GM12891 (cell line): ENCODE measurements at regions not wholly inside any gene's neighbourhood (a gene's known extent, or its start where the extent isn't known, plus 50 kb on each side); places are given as distances from the start of the nearest gene placed in this dataset.

Experiments
- DNase-seq: peaks from one replicate; pipeline ENCODE4 v3.0.0; 2011; ENCODE audit warnings: low spot score; ENCODE audit not compliant: insufficient read length
- FAIRE-seq: peaks from 2 replicates; lab custom pipeline; 2011; peaks lifted over from hg19 to GRCh38; lab: Jason Lieb, UNC
- PAX5 ChIP-seq: IDR thresholded peaks from 2 replicates; pipeline ENCODE4 v1.6.1; 2011; ENCODE audit warnings: low read length, moderate library complexity, mild to moderate bottlenecking; ENCODE audit not compliant: insufficient read depth, severe bottlenecking
- POLR2A ChIP-seq: IDR thresholded peaks from 2 replicates; pipeline ENCODE4 v1.6.1; 2011; ENCODE audit warnings: low read depth, low read length, control low read depth
- POLR2AphosphoS5 ChIP-seq: IDR thresholded peaks from 2 replicates; pipeline ENCODE4 v1.6.1; 2011; ENCODE audit warnings: low read depth, low read length, control low read depth
- POU2F2 ChIP-seq: IDR thresholded peaks from 2 replicates; pipeline ENCODE4 v1.6.1; 2011; ENCODE audit warnings: low read depth, mild to moderate bottlenecking, control low read depth, low read length, moderate library complexity
- SPI1 ChIP-seq: IDR thresholded peaks from 2 replicates; pipeline ENCODE4 v1.6.1; 2011; ENCODE audit warnings: low read depth, low read length, control low read depth
- TAF1 ChIP-seq: IDR thresholded peaks from 2 replicates; pipeline ENCODE4 v1.6.1; 2011; ENCODE audit warnings: low read depth, low read length, control low read depth

DNA sequence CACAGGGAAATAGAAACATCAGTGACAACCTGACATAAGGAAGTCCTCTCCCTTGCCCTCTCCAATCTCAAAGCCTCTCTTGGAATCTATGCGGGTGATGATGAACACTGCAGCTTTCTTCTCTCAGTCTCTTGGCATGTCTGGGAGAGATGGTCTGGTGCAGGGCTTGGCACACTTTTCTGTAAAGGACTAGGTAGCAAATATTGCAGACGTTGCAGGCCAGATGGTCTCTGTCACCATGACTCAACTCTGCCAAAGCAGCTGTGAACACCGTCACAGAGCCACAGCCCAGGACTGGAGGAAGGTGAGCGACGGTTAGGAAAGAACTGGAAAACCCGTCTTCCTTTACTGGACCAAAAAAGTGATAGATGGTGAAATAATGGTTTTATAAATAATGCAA is 591.0 kb upstream of the TMEM132C start:
- TF ChIP-seq POLR2AphosphoS5 (no peak), POLR2A (no peak)
- DNase-seq (no peak), FAIRE-seq (no peak)

DNA sequence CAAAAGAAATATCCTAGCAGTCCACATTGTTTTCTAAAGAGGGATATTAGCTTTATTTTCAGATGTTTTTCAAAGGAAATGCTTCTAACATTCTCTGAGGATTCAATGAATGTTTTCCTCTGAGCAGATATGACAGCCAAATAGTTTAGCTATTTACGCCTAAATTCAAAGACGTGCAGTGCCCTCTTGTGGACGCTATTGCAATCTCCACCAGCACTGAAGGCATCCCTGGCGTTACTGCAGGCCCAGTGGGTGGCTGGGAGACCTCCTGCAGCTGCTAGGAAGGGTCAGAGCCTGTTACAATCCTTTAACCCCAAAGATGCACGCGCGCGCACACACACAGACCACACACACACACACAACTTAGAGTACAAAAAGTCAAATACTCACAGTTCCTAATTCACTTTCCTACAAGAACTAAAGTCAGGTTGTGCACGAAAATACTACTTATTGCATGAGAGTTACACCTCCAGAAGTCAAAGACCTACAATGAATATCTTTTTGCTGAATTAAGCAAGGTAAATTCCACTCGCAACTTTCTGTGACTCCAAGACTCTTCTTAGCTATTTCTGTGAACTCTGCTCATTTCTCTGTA is 589.3 kb upstream of the TMEM132C start:
- TF ChIP-seq POLR2AphosphoS5 (no peak), SPI1 (no peak), POU2F2 (no peak), TAF1 (no peak), PAX5 (no peak), POLR2A (no peak)
- DNase-seq (peak; percentile 38), FAIRE-seq (peak; percentile 80)

GRCh38 chr12:127678945-127679344 is 588.0 kb upstream of the TMEM132C start:
- FAIRE-seq: no peak
- no peak for DNase-seq

GRCh38 chr12:127680516-127680915 is 586.5 kb upstream of the TMEM132C start:
- DNase-seq: no peak
- TF ChIP-seq POU2F2 (no peak), POLR2A (no peak), SPI1 (no peak), POLR2AphosphoS5 (no peak), TAF1 (no peak), PAX5 (no peak)
- FAIRE-seq: no peak

More at GRCh38 chr12:127678945-127679344, 588.0 kb upstream of the TMEM132C start:
- TF ChIP-seq POLR2A (no peak), POU2F2 (no peak), TAF1 (no peak), SPI1 (no peak), POLR2AphosphoS5 (no peak), PAX5 (no peak)

GRCh38 chr12:127681151-127681754 is 585.7 kb upstream of the TMEM132C start:
- DNase-seq: no peak
- no peak for TF ChIP-seq POLR2A
- TF ChIP-seq PAX5: no peak
- TF ChIP-seq POLR2AphosphoS5: no peak
- no peak for TF ChIP-seq SPI1
- FAIRE-seq: no peak

- FAIRE-seq (no peak), DNase-seq (no peak)
- no peak for TF ChIP-seq TAF1
- TF ChIP-seq SPI1: no peak
- TF ChIP-seq POU2F2: no peak
- no peak for TF ChIP-seq POLR2A
- TF ChIP-seq PAX5: no peak
- TF ChIP-seq POLR2AphosphoS5: no peak
Observed at GRCh38 chr12:127685491-127685890, 581.5 kb upstream of the TMEM132C start.

GRCh38 chr12:127685931-127686330 is 581.0 kb upstream of the TMEM132C start:
- DNase-seq (no peak), FAIRE-seq (no peak)
- no peak for TF ChIP-seq POU2F2
- no peak for TF ChIP-seq TAF1
- TF ChIP-seq POLR2AphosphoS5: no peak
- TF ChIP-seq POLR2A: no peak
- no peak for TF ChIP-seq SPI1
- TF ChIP-seq PAX5: no peak

- no peak for FAIRE-seq
- DNase-seq: no peak
- TF ChIP-seq POLR2AphosphoS5 (no peak), PAX5 (no peak), SPI1 (no peak), POLR2A (no peak), POU2F2 (no peak), TAF1 (no peak)
Observed at GRCh38 chr12:127687181-127687580, 579.8 kb upstream of the TMEM132C start.

GRCh38 chr12:127688906-127689428 is 578.0 kb upstream of the TMEM132C start:
- no peak for FAIRE-seq
- TF ChIP-seq POLR2AphosphoS5 (no peak), POLR2A (no peak), PAX5 (no peak), TAF1 (no peak)
- no peak for DNase-seq

- DNase-seq: no peak
- no peak for FAIRE-seq
- no peak for TF ChIP-seq SPI1
- no peak for TF ChIP-seq POU2F2
Observed at GRCh38 chr12:127690161-127690560, 576.8 kb upstream of the TMEM132C start.
